Liver (tissue), 8 donors: ENCODE measurements at regions not wholly inside any gene's neighbourhood (a gene's known extent, or its start where the extent isn't known, plus 50 kb on each side); places are given as distances from the start of the nearest gene placed in this dataset.

Experiments
- DNase-seq: peaks from one replicate; pipeline ENCODE4 v3.0.0-alpha.2; 2017; ENCODE audit warnings: low spot score
- H3K27ac ChIP-seq, 2 donors: one replicate each; pipeline ENCODE4 v1.7.0; 2013; ENCODE audit warnings: inconsistent platforms in 2 of 2, low read length in 2 of 2, control low read depth in 1 of 2, low read depth in 1 of 2, mild to moderate bottlenecking in 1 of 2
- H3K27me3 ChIP-seq, 4 donors: one replicate each; pipeline versions ENCODE4 v1.6.1 to v1.7.0; 2013; ENCODE audit warnings: low read length in 3 of 4, inconsistent platforms in 1 of 4, mild to moderate bottlenecking in 1 of 4, moderate library complexity in 1 of 4; ENCODE audit not compliant: control insufficient read depth in 4 of 4, insufficient read depth in 4 of 4
- H3K36me3 ChIP-seq, 4 donors: one replicate each; pipeline versions ENCODE4 v1.6.1 to v1.7.0; 2013; ENCODE audit warnings: low read length in 3 of 4, mild to moderate bottlenecking in 3 of 4, low read depth in 1 of 4, moderate library complexity in 1 of 4; ENCODE audit not compliant: control insufficient read depth in 4 of 4, insufficient read depth in 3 of 4
- H3K4me1 ChIP-seq, 4 donors: one replicate each; pipeline versions ENCODE4 v1.6.1 to v1.7.0; 2013; ENCODE audit warnings: low read length in 3 of 4, mild to moderate bottlenecking in 3 of 4, moderate library complexity in 1 of 4; ENCODE audit not compliant: control insufficient read depth in 4 of 4, insufficient read depth in 4 of 4
- H3K4me3 ChIP-seq, 3 donors: one replicate each; pipeline versions ENCODE4 v1.6.1 to v1.7.0; 2013; ENCODE audit warnings: low read length in 3 of 3, control low read depth in 1 of 3, low read depth in 1 of 3, mild to moderate bottlenecking in 1 of 3
- H3K9ac ChIP-seq, 2 donors: one replicate each; pipeline ENCODE4 v1.7.0; 2013; ENCODE audit warnings: low read length in 2 of 2, mild to moderate bottlenecking in 2 of 2, moderate library complexity in 2 of 2, control low read depth in 1 of 2, low read depth in 1 of 2
- H3K9me3 ChIP-seq, 4 donors: one replicate each; pipeline versions ENCODE4 v1.6.1 to v1.7.0; 2013; ENCODE audit warnings: low read length in 3 of 4; ENCODE audit not compliant: control insufficient read depth in 4 of 4
- ATF3 ChIP-seq: IDR thresholded peaks from 2 replicates; pipeline ENCODE4 v1.6.1; 2016; ENCODE audit warnings: antibody characterized with exemption
- CTCF ChIP-seq: fragments of 150-350 bp; IDR thresholded peaks from 2 replicates; pipeline ENCODE4 v1.5.1; 2017; ENCODE audit warnings: improper control_type of control experiment, low read depth, low read length; ENCODE audit not compliant: missing input control
- EGR1 ChIP-seq, 2 donors: IDR thresholded peaks; 2 replicates each; pipeline ENCODE4 v1.6.1; 2016 to 2018; ENCODE audit warnings: antibody characterized with exemption in 2 of 2, low read depth in 2 of 2
- FOXA1 ChIP-seq: IDR thresholded peaks from 2 replicates; pipeline ENCODE4 v1.6.1; 2016; ENCODE audit warnings: antibody characterized with exemption
- FOXA2 ChIP-seq: IDR thresholded peaks from 2 replicates; pipeline ENCODE4 v1.6.1; 2016; ENCODE audit warnings: antibody characterized with exemption
- GABPA ChIP-seq, 2 donors: IDR thresholded peaks in 1 of 2; conservative IDR thresholded peaks in 1 of 2; 2 replicates each; pipeline ENCODE4 v1.6.1; 2016; ENCODE audit warnings: antibody characterized with exemption in 2 of 2, mild to moderate bottlenecking in 1 of 2, moderate library complexity in 1 of 2
- HNF4A ChIP-seq, 2 donors: conservative IDR thresholded peaks; 2 replicates each; pipeline ENCODE4 v1.6.1; 2016; ENCODE audit warnings: antibody characterized with exemption in 2 of 2, mild to moderate bottlenecking in 2 of 2
- HNF4G ChIP-seq: IDR thresholded peaks from 2 replicates; pipeline ENCODE4 v1.6.1; 2016; ENCODE audit warnings: antibody characterized with exemption
- JUND ChIP-seq, 2 donors: IDR thresholded peaks; 2 replicates each; pipeline ENCODE4 v1.6.1; 2016; ENCODE audit warnings: antibody characterized with exemption in 2 of 2
- MAX ChIP-seq: IDR thresholded peaks from 2 replicates; pipeline ENCODE4 v1.6.1; 2016; ENCODE audit warnings: antibody characterized with exemption
- NR2F2 ChIP-seq: IDR thresholded peaks from 2 replicates; pipeline ENCODE4 v1.6.1; 2016; ENCODE audit warnings: antibody characterized with exemption
- RAD21 ChIP-seq, 2 donors: IDR thresholded peaks; 2 replicates each; pipeline ENCODE4 v1.6.1; 2016; ENCODE audit warnings: antibody characterized with exemption in 2 of 2, mild to moderate bottlenecking in 2 of 2
- REST ChIP-seq: IDR thresholded peaks from 2 replicates; pipeline ENCODE4 v1.6.1; 2016; ENCODE audit warnings: antibody characterized with exemption, mild to moderate bottlenecking
- RXRA ChIP-seq, 2 donors: IDR thresholded peaks; 2 replicates each; pipeline ENCODE4 v1.6.1; 2017 to 2018; ENCODE audit warnings: antibody characterized with exemption in 2 of 2, mild to moderate bottlenecking in 1 of 2
- SP1 ChIP-seq: IDR thresholded peaks from 2 replicates; pipeline ENCODE4 v1.6.1; 2018; ENCODE audit warnings: antibody characterized with exemption, mild to moderate bottlenecking
- TAF1 ChIP-seq: conservative IDR thresholded peaks from 2 replicates; pipeline ENCODE4 v1.6.1; 2016; ENCODE audit warnings: antibody characterized with exemption, mild to moderate bottlenecking
- YY1 ChIP-seq: IDR thresholded peaks from 2 replicates; pipeline ENCODE4 v1.6.1; 2016; ENCODE audit warnings: antibody characterized with exemption, mild to moderate bottlenecking
- ZBTB33 ChIP-seq: IDR thresholded peaks from 2 replicates; pipeline ENCODE4 v1.6.1; 2016; ENCODE audit warnings: antibody characterized with exemption
- WGBS: extraction: QIAGEN DNeasy Blood & Tissue Kit; methylation state at CpG from one replicate; pipeline ENCODE4 v1.1.7; 2013; 5-methylcytosine and 5-hydroxymethylcytosine counted together
- donor health status: healthy.
- donor health status: healthy.
- donor health status: healthy.
- donor health status: healthy.
- donor health status: healthy.

- Histone ChIP-seq H3K36me3 (no peaks in the 10 kb centered on the region), H3K4me1 (peaks cover 0 to 19% (median 1%) of the 10 kb centered on the region in 4 donors), H3K27ac (no peak overlapping the region), H3K9me3 (no peaks in the 10 kb centered on the region), H3K27me3 (no peaks in the 10 kb centered on the region), H3K4me3 (no peak overlapping the region), H3K9ac (no peak overlapping the region)
- no peak for DNase-seq
- TF ChIP-seq ATF3 (no peak), YY1 (no peak), RXRA (IDR thresholded peaks at IDR 0.05) (no peak), HNF4A (conservative IDR thresholded peaks at IDR 0.05) (no peak), EGR1 (IDR thresholded peaks at IDR 0.05; ENCODE audit: low read depth in 2 of 2) (no peak), FOXA2 (no peak), MAX (no peak), RAD21 (IDR thresholded peaks at IDR 0.05) (no peak), JUND (IDR thresholded peaks at IDR 0.05) (no peak), ZBTB33 (no peak), FOXA1 (no peak), GABPA (IDR thresholded peaks at IDR 0.05 in 1 of 2, conservative IDR thresholded peaks at IDR 0.05 in 1 of 2) (no peak), HNF4G (no peak), SP1 (no peak), CTCF (no peak), TAF1 (no peak), NR2F2 (no peak), REST (no peak)
- 85% methylated on average over 4 of the region's 4 CpGs for WGBS
Measured at GRCh38 chr1:48070396-48070750, 73.2 kb upstream of the TRABD2B start.
